ENCODE measurements at regions not wholly inside any gene's neighbourhood (a gene's known extent, or its start where the extent isn't known, plus 50 kb on each side); places are given as distances from the start of the nearest gene placed in this dataset.

- Histone ChIP-seq H3K36me3 (replicated peaks in 1 of 2; ENCODE audit: control extremely low read depth in 1 of 2, control insufficient read depth in 1 of 2, extremely low read depth in 1 of 2, insufficient read depth in 2 of 2, low read length in 1 of 2) (no peaks in the 10 kb centered on the region), H3K27me3 (replicated peaks in 1 of 4; ENCODE audit: control extremely low read depth in 1 of 4, control insufficient read depth in 3 of 4, insufficient read depth in 4 of 4, low read length in 3 of 4) (no peaks in the 10 kb centered on the region), H2AFZ (ENCODE audit: insufficient read depth, low read depth, low read length, poor library complexity, severe bottlenecking) (no peak overlapping the region), H3K4me1 (ENCODE audit: control insufficient read depth in 2 of 2, insufficient read depth in 2 of 2, low read length in 2 of 2) (no peaks in the 10 kb centered on the region), H3K9me3 (ENCODE audit: control extremely low read depth in 1 of 3, control insufficient read depth in 2 of 3, insufficient read depth in 1 of 3, low read length in 2 of 3) (no peaks in the 10 kb centered on the region), H3K27ac (ENCODE audit: low read length in 2 of 2) (no peak overlapping the region), H3K4me2 (replicated peaks; ENCODE audit: low read depth, low read length, poor library complexity, severe bottlenecking) (no peak overlapping the region), H3K9ac (ENCODE audit: low read length) (no peak overlapping the region), H3K79me2 (ENCODE audit: control insufficient read depth, insufficient read depth, low read length) (no peaks in the 10 kb centered on the region), H4K20me1 (ENCODE audit: control insufficient read depth, insufficient read depth, low read length, poor library complexity, severe bottlenecking) (no peaks in the 10 kb centered on the region), H3K4me3 (ENCODE audit: control extremely low read depth in 1 of 5, extremely low read depth in 1 of 5, insufficient read depth in 1 of 5, low read depth in 2 of 5, low read length in 4 of 5) (no peak overlapping the region)
- no peak for DNase-seq
- ATAC-seq (ENCODE audit: low read depth), result no peak
- Mint-ChIP-seq H3K4me3 (no peak overlapping the region), H3K9me3 (ENCODE audit: insufficient read depth) (no peaks in the 10 kb centered on the region), H3K27ac (no peak overlapping the region), H3K4me1 (no peaks in the 10 kb centered on the region), H3K27me3 (peaks cover 16% of the 10 kb centered on the region)
- WGBS (ENCODE audit: insufficient coverage), result 83% methylated on average over 7 of the region's 8 CpGs
- ChIA-PET CTCF (no interaction called here), POLR2A (no interaction called here)
- intact Hi-C loops (cut with micrococcal nuclease), result no loop called here
- no peak for TF ChIP-seq EZH2 (IDR thresholded peaks at IDR 0.05; ENCODE audit: borderline replicate concordance, insufficient read depth, low read depth, low read length, poor library complexity, severe bottlenecking)
- TF ChIP-seq, protein P1, sequence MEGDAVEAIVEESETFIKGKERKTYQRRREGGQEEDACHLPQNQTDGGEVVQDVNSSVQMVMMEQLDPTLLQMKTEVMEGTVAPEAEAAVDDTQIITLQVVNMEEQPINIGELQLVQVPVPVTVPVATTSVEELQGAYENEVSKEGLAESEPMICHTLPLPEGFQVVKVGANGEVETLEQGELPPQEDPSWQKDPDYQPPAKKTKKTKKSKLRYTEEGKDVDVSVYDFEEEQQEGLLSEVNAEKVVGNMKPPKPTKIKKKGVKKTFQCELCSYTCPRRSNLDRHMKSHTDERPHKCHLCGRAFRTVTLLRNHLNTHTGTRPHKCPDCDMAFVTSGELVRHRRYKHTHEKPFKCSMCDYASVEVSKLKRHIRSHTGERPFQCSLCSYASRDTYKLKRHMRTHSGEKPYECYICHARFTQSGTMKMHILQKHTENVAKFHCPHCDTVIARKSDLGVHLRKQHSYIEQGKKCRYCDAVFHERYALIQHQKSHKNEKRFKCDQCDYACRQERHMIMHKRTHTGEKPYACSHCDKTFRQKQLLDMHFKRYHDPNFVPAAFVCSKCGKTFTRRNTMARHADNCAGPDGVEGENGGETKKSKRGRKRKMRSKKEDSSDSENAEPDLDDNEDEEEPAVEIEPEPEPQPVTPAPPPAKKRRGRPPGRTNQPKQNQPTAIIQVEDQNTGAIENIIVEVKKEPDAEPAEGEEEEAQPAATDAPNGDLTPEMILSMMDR (IDR thresholded peaks at IDR 0.05), result no peak
Measured at GRCh38 chr6:43915986-43916923, 146.2 kb downstream of the VEGFA start.

- Histone ChIP-seq H3K36me3 (replicated peaks in 1 of 2; ENCODE audit: control extremely low read depth in 1 of 2, control insufficient read depth in 1 of 2, extremely low read depth in 1 of 2, insufficient read depth in 2 of 2, low read length in 1 of 2) (no peaks in the 10 kb centered on the region), H3K9me3 (ENCODE audit: control extremely low read depth in 1 of 3, control insufficient read depth in 2 of 3, insufficient read depth in 1 of 3, low read length in 2 of 3) (no peaks in the 10 kb centered on the region), H4K20me1 (ENCODE audit: control insufficient read depth, insufficient read depth, low read length, poor library complexity, severe bottlenecking) (no peaks in the 10 kb centered on the region), H3K4me2 (replicated peaks; ENCODE audit: low read depth, low read length, poor library complexity, severe bottlenecking) (no peak overlapping the region), H3K27me3 (replicated peaks in 1 of 4; ENCODE audit: control extremely low read depth in 1 of 4, control insufficient read depth in 3 of 4, insufficient read depth in 4 of 4, low read length in 3 of 4) (no peaks in the 10 kb centered on the region), H2AFZ (ENCODE audit: insufficient read depth, low read depth, low read length, poor library complexity, severe bottlenecking) (no peak overlapping the region), H3K4me1 (ENCODE audit: control insufficient read depth in 2 of 2, insufficient read depth in 2 of 2, low read length in 2 of 2) (no peaks in the 10 kb centered on the region), H3K4me3 (ENCODE audit: control extremely low read depth in 1 of 5, extremely low read depth in 1 of 5, insufficient read depth in 1 of 5, low read depth in 2 of 5, low read length in 4 of 5) (no peak overlapping the region), H3K9ac (ENCODE audit: low read length) (no peak overlapping the region), H3K27ac (ENCODE audit: low read length in 2 of 2) (no peak overlapping the region), H3K79me2 (ENCODE audit: control insufficient read depth, insufficient read depth, low read length) (no peaks in the 10 kb centered on the region)
- DNase-seq (no peak), ATAC-seq (ENCODE audit: low read depth) (no peak)
- ChIA-PET CTCF (no interaction called here), POLR2A (no interaction called here)
- intact Hi-C loops (cut with micrococcal nuclease), result no loop called here
- Mint-ChIP-seq H3K4me1 (no peaks in the 10 kb centered on the region), H3K27ac (no peak overlapping the region), H3K4me3 (no peak overlapping the region), H3K27me3 (peaks cover 16% of the 10 kb centered on the region), H3K9me3 (ENCODE audit: insufficient read depth) (no peaks in the 10 kb centered on the region)
- 90% methylated on average over 4 of the region's 7 CpGs for WGBS (ENCODE audit: insufficient coverage)
- TF ChIP-seq, protein P1 (IDR thresholded peaks at IDR 0.05), result no peak
- no peak for TF ChIP-seq EZH2 (IDR thresholded peaks at IDR 0.05; ENCODE audit: borderline replicate concordance, insufficient read depth, low read depth, low read length, poor library complexity, severe bottlenecking)
Measured at GRCh38 chr6:43915208-43915869, 145.3 kb downstream of the VEGFA start.

All from B cell (primary cell).